ENCODE measurements at regions not wholly inside any gene's neighbourhood (a gene's known extent, or its start where the extent isn't known, plus 50 kb on each side); places are given as distances from the start of the nearest gene placed in this dataset.

GRCh38 chr4:127182687-127183086 lies 450.1 kb upstream of the INTU start:
- TF ChIP-seq, protein P1, sequence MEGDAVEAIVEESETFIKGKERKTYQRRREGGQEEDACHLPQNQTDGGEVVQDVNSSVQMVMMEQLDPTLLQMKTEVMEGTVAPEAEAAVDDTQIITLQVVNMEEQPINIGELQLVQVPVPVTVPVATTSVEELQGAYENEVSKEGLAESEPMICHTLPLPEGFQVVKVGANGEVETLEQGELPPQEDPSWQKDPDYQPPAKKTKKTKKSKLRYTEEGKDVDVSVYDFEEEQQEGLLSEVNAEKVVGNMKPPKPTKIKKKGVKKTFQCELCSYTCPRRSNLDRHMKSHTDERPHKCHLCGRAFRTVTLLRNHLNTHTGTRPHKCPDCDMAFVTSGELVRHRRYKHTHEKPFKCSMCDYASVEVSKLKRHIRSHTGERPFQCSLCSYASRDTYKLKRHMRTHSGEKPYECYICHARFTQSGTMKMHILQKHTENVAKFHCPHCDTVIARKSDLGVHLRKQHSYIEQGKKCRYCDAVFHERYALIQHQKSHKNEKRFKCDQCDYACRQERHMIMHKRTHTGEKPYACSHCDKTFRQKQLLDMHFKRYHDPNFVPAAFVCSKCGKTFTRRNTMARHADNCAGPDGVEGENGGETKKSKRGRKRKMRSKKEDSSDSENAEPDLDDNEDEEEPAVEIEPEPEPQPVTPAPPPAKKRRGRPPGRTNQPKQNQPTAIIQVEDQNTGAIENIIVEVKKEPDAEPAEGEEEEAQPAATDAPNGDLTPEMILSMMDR (IDR thresholded peaks at IDR 0.05), result no peak
- no peak for ATAC-seq
- intact Hi-C loops (cut with DNase I, micrococcal nuclease), result no loop called here

DNA sequence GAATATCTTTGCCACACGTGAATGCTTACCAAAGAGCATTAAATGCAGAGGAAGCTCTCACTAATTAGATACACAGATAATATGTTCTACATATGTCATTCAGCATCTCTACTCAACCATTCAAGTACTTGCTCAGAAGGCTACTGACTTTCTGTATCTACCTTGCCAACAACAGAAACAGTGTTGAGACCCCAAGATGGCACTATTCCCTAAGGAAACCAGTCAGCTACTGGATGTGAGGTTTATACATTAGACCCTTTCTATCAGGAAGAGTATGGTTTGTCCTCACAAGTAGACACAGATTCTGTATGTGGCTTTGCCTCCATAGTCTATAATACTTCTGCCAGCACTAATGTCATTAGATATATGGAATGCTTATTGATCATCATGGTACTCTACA lies 443.9 kb upstream of the INTU start:
- Histone ChIP-seq H3K36me3 (ENCODE audit: low read depth) (no peaks in the 10 kb centered on the region), H3K4me1 (ENCODE audit: low read depth) (no peaks in the 10 kb centered on the region), H3K9me3 (peaks cover 24% of the 10 kb centered on the region), H3K4me3 (no peak overlapping the region)
- intact Hi-C loops (cut with DNase I, micrococcal nuclease), result no loop called here
- TF ChIP-seq, protein P1 (IDR thresholded peaks at IDR 0.05), result no peak
- DNase-seq (no peak), ATAC-seq (no peak)

More at GRCh38 chr4:127182687-127183086, 450.1 kb upstream of the INTU start:
- Histone ChIP-seq H3K4me3 (no peak overlapping the region), H3K9me3 (peaks cover 31% of the 10 kb centered on the region), H3K4me1 (ENCODE audit: low read depth) (no peaks in the 10 kb centered on the region), H3K36me3 (ENCODE audit: low read depth) (no peaks in the 10 kb centered on the region)
- DNase-seq, result no peak

- Histone ChIP-seq H3K9me3 (peaks cover 14% of the 10 kb centered on the region), H3K4me3 (no peak overlapping the region), H3K4me1 (ENCODE audit: low read depth) (no peaks in the 10 kb centered on the region), H3K36me3 (ENCODE audit: low read depth) (no peaks in the 10 kb centered on the region)
- TF ChIP-seq, protein P1 (IDR thresholded peaks at IDR 0.05), result no peak
- ATAC-seq (no peak), DNase-seq (no peak)
- intact Hi-C loops (cut with DNase I, micrococcal nuclease), result no loop called here
These were observed 438.5 kb upstream of the INTU start for GRCh38 chr4:127194281-127194680.

- DNase-seq, result no peak
- Histone ChIP-seq H3K36me3 (ENCODE audit: low read depth) (no peaks in the 10 kb centered on the region), H3K9me3 (peaks cover 18% of the 10 kb centered on the region), H3K4me3 (no peak overlapping the region), H3K4me1 (ENCODE audit: low read depth) (no peaks in the 10 kb centered on the region)
- ATAC-seq, result no peak
- intact Hi-C loops (cut with DNase I, micrococcal nuclease), result no loop called here
- TF ChIP-seq, protein P1 (IDR thresholded peaks at IDR 0.05), result no peak
These were observed 436.0 kb upstream of the INTU start for GRCh38 chr4:127196655-127197352.

- peaks cover 14% of the 10 kb centered on the region for H3K9me3 ChIP-seq
- H3K4me3 ChIP-seq, result no peak overlapping the region
- no peak for ATAC-seq
- no peaks in the 10 kb centered on the region for H3K36me3 ChIP-seq (ENCODE audit: low read depth)
- H3K4me1 ChIP-seq (ENCODE audit: low read depth), result no peaks in the 10 kb centered on the region
- TF ChIP-seq, protein P1 (IDR thresholded peaks at IDR 0.05), result no peak
- intact Hi-C loops (cut with DNase I, micrococcal nuclease), result no loop called here
- no peak for DNase-seq
These were observed 429.1 kb upstream of the INTU start for GRCh38 chr4:127203562-127204200.
